MM.1S (cell line): ENCODE measurements at regions not wholly inside any gene's neighbourhood (a gene's known extent, or its start where the extent isn't known, plus 50 kb on each side); places are given as distances from the start of the nearest gene placed in this dataset.

Experiments used
- DNase-seq: peaks from one replicate; pipeline ENCODE4 v3.0.0-alpha.2; 2015
- H2AFZ ChIP-seq: fragments of 300-600 bp; sonication (generic); 2 replicates; pipeline ENCODE4 v1.6.0; 2016; ENCODE audit warnings: antibody characterized with exemption, low read length
- H3F3A ChIP-seq: fragments of 300-600 bp; sonication (generic); 2 replicates; pipeline ENCODE4 v1.6.1; 2016; ENCODE audit warnings: mild to moderate bottlenecking, antibody characterized with exemption, low read length, moderate library complexity, mixed read lengths; ENCODE audit not compliant: insufficient read depth
- H3K27ac ChIP-seq: fragments of 300-600 bp; sonication (generic); 2 replicates; pipeline ENCODE4 v1.5.1; 2016; ENCODE audit warnings: mild to moderate bottlenecking, low read length
- H3K27me3 ChIP-seq: fragments of 300-600 bp; sonication (generic); replicated peaks from 2 replicates; pipeline ENCODE4 v1.6.0; 2016; ENCODE audit warnings: low read length; ENCODE audit not compliant: insufficient read depth
- H3K36me3 ChIP-seq: fragments of 300-600 bp; sonication (generic); replicated peaks from 2 replicates; pipeline ENCODE4 v1.6.1; 2016; ENCODE audit warnings: mild to moderate bottlenecking, low read length, mixed read lengths; ENCODE audit not compliant: insufficient read depth
- H3K4me1 ChIP-seq: fragments of 300-600 bp; sonication (generic); 2 replicates; pipeline ENCODE4 v1.6.1; 2016; ENCODE audit warnings: low read length, mixed read lengths
- H3K4me2 ChIP-seq: fragments of 300-600 bp; sonication (generic); 2 replicates; pipeline ENCODE4 v1.6.0; 2016; ENCODE audit warnings: low read depth, low read length
- H3K4me3 ChIP-seq: fragments of 300-600 bp; sonication (generic); 2 replicates; pipeline ENCODE4 v1.5.1; 2016; ENCODE audit warnings: low read length, mixed read lengths
- H3K79me2 ChIP-seq: fragments of 300-600 bp; sonication (generic); 2 replicates; pipeline ENCODE4 v1.6.1; 2016; ENCODE audit warnings: mixed run types, low read length, mixed read lengths
- H3K9ac ChIP-seq: fragments of 300-600 bp; sonication (generic); 2 replicates; pipeline ENCODE4 v1.6.1; 2016; ENCODE audit warnings: low read length, mixed read lengths
- H3K9me2 ChIP-seq: fragments of 300-600 bp; sonication (generic); replicated peaks from 2 replicates; pipeline ENCODE4 v1.6.1; 2016; ENCODE audit warnings: mild to moderate bottlenecking, low read length, mixed read lengths; ENCODE audit not compliant: insufficient read depth
- H3K9me3 ChIP-seq: fragments of 300-600 bp; sonication (generic); replicated peaks from 2 replicates; pipeline ENCODE4 v1.6.1; 2016; ENCODE audit warnings: mild to moderate bottlenecking, low read length, mixed read lengths; ENCODE audit not compliant: insufficient read depth
- H4K20me1 ChIP-seq: fragments of 300-600 bp; sonication (generic); 2 replicates; pipeline ENCODE4 v1.6.1; 2016; ENCODE audit warnings: mild to moderate bottlenecking, low read length, moderate library complexity, mixed read lengths; ENCODE audit not compliant: insufficient read depth
- EZH2 ChIP-seq: fragments of 300-600 bp; sonication (generic); optimal IDR thresholded peaks from 2 replicates; pipeline ENCODE3; 2017; ENCODE audit warnings: low read depth, mild to moderate bottlenecking, antibody characterized with exemption, low read length, mixed read lengths
- EZH2phosphoT487 ChIP-seq: fragments of 300-600 bp; sonication (generic); IDR thresholded peaks from 2 replicates; pipeline ENCODE4 v1.6.1; 2018; ENCODE audit warnings: antibody characterized with exemption, low read length
- TF ChIP-seq, protein P1 (sequence below): fragments of 300-600 bp; sonication (generic); IDR thresholded peaks from 2 replicates; pipeline ENCODE4 v1.5.1; 2016; ENCODE audit warnings: antibody characterized with exemption, low read length, mixed read lengths

DNA sequence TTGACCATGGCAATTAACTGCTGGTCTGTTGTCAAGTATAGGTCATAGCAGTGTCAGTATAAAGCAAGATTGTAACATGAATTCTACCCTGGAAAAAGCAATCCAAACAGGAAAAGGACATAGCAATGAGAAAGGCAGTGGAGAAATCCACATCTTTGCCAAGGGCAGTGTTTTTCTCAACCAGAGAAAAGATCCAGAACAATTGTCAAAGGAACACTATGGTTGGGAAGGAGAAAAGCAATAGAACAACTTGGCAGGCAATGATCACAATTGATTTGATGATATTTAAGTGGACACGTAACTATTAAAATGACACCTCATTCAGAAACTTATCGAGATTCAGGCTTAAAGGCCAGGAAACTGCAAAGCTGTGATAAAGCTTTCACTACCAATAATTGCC is 271.1 kb downstream of the DIPK2A start:
- Histone ChIP-seq H3K9me3 (no peaks in the 10 kb centered on the region), H3K9me2 (no peaks in the 10 kb centered on the region), H3K4me2 (no peak overlapping the region), H3F3A (no peaks in the 10 kb centered on the region), H3K4me3 (no peak overlapping the region), H3K79me2 (no peaks in the 10 kb centered on the region), H3K36me3 (no peaks in the 10 kb centered on the region), H3K9ac (no peak overlapping the region), H4K20me1 (no peaks in the 10 kb centered on the region), H3K4me1 (no peaks in the 10 kb centered on the region), H3K27me3 (no peaks in the 10 kb centered on the region), H2AFZ (no peak overlapping the region), H3K27ac (no peak overlapping the region)
- DNase-seq = no peak
- TF ChIP-seq EZH2phosphoT487 (no peak), EZH2 (no peak)
- TF ChIP-seq, protein P1, sequence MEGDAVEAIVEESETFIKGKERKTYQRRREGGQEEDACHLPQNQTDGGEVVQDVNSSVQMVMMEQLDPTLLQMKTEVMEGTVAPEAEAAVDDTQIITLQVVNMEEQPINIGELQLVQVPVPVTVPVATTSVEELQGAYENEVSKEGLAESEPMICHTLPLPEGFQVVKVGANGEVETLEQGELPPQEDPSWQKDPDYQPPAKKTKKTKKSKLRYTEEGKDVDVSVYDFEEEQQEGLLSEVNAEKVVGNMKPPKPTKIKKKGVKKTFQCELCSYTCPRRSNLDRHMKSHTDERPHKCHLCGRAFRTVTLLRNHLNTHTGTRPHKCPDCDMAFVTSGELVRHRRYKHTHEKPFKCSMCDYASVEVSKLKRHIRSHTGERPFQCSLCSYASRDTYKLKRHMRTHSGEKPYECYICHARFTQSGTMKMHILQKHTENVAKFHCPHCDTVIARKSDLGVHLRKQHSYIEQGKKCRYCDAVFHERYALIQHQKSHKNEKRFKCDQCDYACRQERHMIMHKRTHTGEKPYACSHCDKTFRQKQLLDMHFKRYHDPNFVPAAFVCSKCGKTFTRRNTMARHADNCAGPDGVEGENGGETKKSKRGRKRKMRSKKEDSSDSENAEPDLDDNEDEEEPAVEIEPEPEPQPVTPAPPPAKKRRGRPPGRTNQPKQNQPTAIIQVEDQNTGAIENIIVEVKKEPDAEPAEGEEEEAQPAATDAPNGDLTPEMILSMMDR = no peak

DNA sequence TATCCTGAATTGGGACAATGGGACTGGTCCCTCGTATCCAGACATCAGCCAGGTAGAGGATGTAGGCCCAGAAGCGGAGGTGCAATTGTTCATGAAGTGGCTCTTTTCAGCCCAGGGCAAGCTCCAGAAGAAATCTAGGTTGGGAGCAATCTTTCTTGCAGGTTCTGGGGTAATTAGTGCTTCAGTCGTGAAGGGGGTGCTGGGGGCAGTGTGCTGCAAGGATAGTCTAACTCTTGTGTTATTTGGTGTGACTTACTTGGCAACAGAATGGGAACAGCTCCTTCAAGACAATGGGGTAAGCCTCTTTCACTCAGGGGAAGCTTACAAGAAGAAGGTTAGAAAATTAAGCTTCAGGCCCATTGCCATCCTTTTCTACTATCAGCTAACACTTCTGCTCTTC is 273.0 kb downstream of the DIPK2A start:
- no peak overlapping the region for H3K4me2 ChIP-seq
- no peaks in the 10 kb centered on the region for H3F3A ChIP-seq
- H2AFZ ChIP-seq = no peak overlapping the region
- no peak overlapping the region for H3K27ac ChIP-seq
- DNase-seq = no peak
- H3K79me2 ChIP-seq = no peaks in the 10 kb centered on the region
- TF ChIP-seq, protein P1 = no peak; the same call in 1 of the 2 replicates
- no peak for TF ChIP-seq EZH2phosphoT487
- no peak for TF ChIP-seq EZH2
- no peak overlapping the region for H3K9ac ChIP-seq
- H3K36me3 ChIP-seq = no peaks in the 10 kb centered on the region
- no peaks in the 10 kb centered on the region for H3K9me3 ChIP-seq
- no peaks in the 10 kb centered on the region for H4K20me1 ChIP-seq
- no peak overlapping the region for H3K4me3 ChIP-seq
- no peaks in the 10 kb centered on the region for H3K27me3 ChIP-seq
- no peaks in the 10 kb centered on the region for H3K9me2 ChIP-seq
- no peaks in the 10 kb centered on the region for H3K4me1 ChIP-seq

DNA sequence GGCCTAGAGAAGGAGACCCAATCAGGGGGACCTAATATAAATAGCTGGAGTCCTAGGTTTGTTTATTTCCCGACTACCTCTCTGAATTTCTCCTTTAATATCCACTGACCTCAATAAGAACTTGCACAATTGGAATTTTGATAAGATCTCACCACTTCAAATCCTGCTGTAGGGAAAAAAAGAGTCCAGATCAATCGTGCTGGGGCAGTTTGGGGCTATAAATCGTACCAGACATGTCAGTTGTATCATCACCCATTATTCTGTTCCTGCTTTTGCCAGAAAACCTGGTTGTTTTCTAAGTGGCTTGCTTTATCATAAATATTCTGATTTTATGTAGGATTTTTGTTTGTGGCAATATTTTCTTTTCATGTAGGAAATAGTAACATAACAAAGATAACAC is 281.3 kb downstream of the DIPK2A start:
- Histone ChIP-seq H3K9me3 (no peaks in the 10 kb centered on the region), H3K36me3 (no peaks in the 10 kb centered on the region), H4K20me1 (no peaks in the 10 kb centered on the region), H3K27ac (no peak overlapping the region), H3K9ac (no peak overlapping the region), H3K4me3 (no peak overlapping the region), H3K9me2 (no peaks in the 10 kb centered on the region), H3K27me3 (no peaks in the 10 kb centered on the region), H3K4me2 (no peak overlapping the region), H2AFZ (no peak overlapping the region), H3F3A (no peaks in the 10 kb centered on the region), H3K4me1 (no peaks in the 10 kb centered on the region), H3K79me2 (no peaks in the 10 kb centered on the region)
- TF ChIP-seq, protein P1 = no peak
- TF ChIP-seq EZH2 (no peak), EZH2phosphoT487 (no peak)
- no peak for DNase-seq
